Glutamatergic neuron (in vitro differentiated cells): ENCODE measurements at regions not wholly inside any gene's neighbourhood (a gene's known extent, or its start where the extent isn't known, plus 50 kb on each side); places are given as distances from the start of the nearest gene placed in this dataset.
"Not testable (repeated sequence)": the region's sequence is repeated elsewhere in the genome, so short reads cannot be mapped to it uniquely, and the experiment has no call there.

Source experiments
- DNase-seq: peaks from one replicate; pipeline ENCODE4 v3.0.0; 2022
- H3K27ac Mint-ChIP-seq: one replicate; pipeline ENCODE4 v1.8.0; 2020; ENCODE audit warnings: mild to moderate bottlenecking, mixed read lengths, inconsistent platforms; ENCODE audit not compliant: unreplicated experiment
- H3K27me3 Mint-ChIP-seq: one replicate; pipeline ENCODE4 v1.8.0; 2020; ENCODE audit warnings: mild to moderate bottlenecking, moderate library complexity, mixed read lengths, inconsistent platforms; ENCODE audit not compliant: unreplicated experiment
- H3K36me3 Mint-ChIP-seq: one replicate; pipeline ENCODE4 v1.8.0; 2020; ENCODE audit warnings: mild to moderate bottlenecking, mixed read lengths, inconsistent platforms; ENCODE audit not compliant: unreplicated experiment
- H3K4me1 Mint-ChIP-seq: one replicate; pipeline ENCODE4 v1.8.0; 2020; ENCODE audit warnings: mild to moderate bottlenecking, low read depth, mixed read lengths, inconsistent platforms; ENCODE audit not compliant: unreplicated experiment
- H3K4me3 Mint-ChIP-seq: one replicate; pipeline ENCODE4 v1.8.0; 2020; ENCODE audit warnings: mild to moderate bottlenecking, mixed read lengths, inconsistent platforms; ENCODE audit not compliant: unreplicated experiment
- H3K9me3 Mint-ChIP-seq: one replicate; pipeline ENCODE4 v1.8.0; 2020; ENCODE audit warnings: mild to moderate bottlenecking, moderate library complexity, mixed read lengths, inconsistent platforms; ENCODE audit not compliant: unreplicated experiment
- TF ChIP-seq, protein P1 (sequence below): fragments of 200-600 bp; sonication (generic); IDR thresholded peaks from one replicate; pipeline ENCODE4 v1.5.0; 2021; ENCODE audit not compliant: partially characterized antibody, unreplicated experiment

DNA sequence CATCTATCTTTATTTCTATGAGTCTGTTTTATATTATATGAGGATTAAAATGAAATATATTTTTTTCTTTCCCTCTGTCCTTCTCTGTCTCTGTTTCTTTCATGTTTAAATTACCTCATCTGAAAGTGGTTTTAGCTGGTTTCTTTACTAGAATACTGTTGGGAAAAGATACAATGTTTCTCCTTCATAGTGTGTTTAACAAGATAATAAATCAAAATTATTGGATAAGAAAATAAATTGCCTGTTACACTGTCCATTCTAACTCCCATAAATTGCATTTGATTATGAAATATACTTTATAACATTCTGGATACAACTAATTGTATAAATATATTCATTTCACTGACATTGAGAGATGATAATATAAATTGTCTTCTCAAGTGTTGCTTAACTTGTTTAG, 1168.0 kb downstream of the PLA2G4A start:
- H3K27ac Mint-ChIP-seq, result no peak overlapping the region
- H3K36me3 Mint-ChIP-seq, result no peaks in the 10 kb centered on the region
- DNase-seq, result no peak
- TF ChIP-seq, protein P1, sequence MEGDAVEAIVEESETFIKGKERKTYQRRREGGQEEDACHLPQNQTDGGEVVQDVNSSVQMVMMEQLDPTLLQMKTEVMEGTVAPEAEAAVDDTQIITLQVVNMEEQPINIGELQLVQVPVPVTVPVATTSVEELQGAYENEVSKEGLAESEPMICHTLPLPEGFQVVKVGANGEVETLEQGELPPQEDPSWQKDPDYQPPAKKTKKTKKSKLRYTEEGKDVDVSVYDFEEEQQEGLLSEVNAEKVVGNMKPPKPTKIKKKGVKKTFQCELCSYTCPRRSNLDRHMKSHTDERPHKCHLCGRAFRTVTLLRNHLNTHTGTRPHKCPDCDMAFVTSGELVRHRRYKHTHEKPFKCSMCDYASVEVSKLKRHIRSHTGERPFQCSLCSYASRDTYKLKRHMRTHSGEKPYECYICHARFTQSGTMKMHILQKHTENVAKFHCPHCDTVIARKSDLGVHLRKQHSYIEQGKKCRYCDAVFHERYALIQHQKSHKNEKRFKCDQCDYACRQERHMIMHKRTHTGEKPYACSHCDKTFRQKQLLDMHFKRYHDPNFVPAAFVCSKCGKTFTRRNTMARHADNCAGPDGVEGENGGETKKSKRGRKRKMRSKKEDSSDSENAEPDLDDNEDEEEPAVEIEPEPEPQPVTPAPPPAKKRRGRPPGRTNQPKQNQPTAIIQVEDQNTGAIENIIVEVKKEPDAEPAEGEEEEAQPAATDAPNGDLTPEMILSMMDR, result no peak
- no peaks in the 10 kb centered on the region for H3K9me3 Mint-ChIP-seq
- H3K4me1 Mint-ChIP-seq, result peaks cover 9% of the 10 kb centered on the region
- H3K27me3 Mint-ChIP-seq, result peaks cover 1% of the 10 kb centered on the region
- H3K4me3 Mint-ChIP-seq, result no peak overlapping the region

DNA sequence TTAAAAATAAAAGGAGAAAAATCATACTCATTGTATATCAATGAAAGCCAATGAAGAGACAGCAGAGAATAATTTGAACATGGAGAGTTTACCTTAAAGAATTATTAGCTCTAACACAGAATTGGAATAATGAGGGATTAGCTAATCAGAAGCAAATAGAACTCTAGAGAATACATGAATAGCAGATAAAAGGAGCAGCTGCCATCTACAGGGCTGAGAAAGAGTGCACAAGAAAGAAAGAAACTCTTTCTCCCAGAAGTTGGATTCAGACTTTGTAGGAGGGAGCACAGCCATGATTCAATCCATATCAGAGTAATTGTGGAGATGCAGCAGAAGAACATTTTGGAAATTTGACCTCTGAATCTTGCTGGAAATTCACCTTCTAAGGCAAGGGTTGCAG, 1171.2 kb downstream of the PLA2G4A start:
- peaks cover 4% of the 10 kb centered on the region for H3K9me3 Mint-ChIP-seq
- no peak overlapping the region for H3K27ac Mint-ChIP-seq
- H3K4me1 Mint-ChIP-seq, result peaks cover 6% of the 10 kb centered on the region
- TF ChIP-seq, protein P1, result no peak
- no peak for DNase-seq
- H3K36me3 Mint-ChIP-seq, result no peaks in the 10 kb centered on the region
- peaks cover 1% of the 10 kb centered on the region for H3K27me3 Mint-ChIP-seq
- H3K4me3 Mint-ChIP-seq, result no peak overlapping the region

DNA sequence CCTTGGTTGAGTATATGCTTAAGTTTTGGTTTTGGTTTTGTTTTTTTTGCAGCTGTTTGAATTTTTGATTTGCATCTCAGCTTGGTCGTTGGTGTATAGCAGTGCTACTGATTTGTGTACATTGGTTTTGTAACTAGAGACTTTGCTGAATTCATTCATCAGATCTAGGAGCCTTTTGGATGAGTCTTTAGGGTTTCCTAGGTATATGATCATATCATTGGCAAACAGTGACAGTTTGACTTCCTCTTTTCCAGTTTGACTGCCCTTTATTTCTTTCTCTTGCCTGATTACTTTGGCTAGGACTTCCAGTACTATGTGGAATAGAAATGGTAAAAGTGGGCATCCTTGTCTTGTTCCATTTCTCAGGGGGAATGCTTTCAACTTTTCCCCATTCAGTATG, 1174.9 kb downstream of the PLA2G4A start:
- H3K4me3 Mint-ChIP-seq, H3K36me3 Mint-ChIP-seq: not testable (repeated sequence)

DNA sequence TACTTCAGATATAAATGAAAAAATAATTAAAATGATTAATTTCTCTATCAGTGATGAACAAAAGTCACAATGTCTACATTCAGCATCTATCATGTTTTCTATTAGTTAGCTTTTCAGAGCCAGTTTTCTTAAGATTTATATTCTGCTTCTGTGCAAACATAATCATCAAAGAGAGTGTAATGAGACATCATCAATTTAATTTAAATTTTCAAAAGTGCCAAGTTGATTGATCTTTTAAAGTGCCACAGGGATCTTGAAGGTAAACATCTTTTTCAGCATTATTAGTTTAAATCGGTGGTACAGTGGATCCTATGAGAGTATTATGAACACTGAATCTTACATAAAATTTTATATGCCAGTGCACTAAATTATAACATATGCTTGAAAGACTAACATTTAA, 1176.1 kb downstream of the PLA2G4A start:
- Mint-ChIP-seq H3K36me3 (no peaks in the 10 kb centered on the region), H3K27ac (no peak overlapping the region), H3K4me3 (no peak overlapping the region), H3K4me1 (no peaks in the 10 kb centered on the region), H3K9me3 (peaks cover 4% of the 10 kb centered on the region), H3K27me3 (peaks cover under 1% of the 10 kb centered on the region)
- TF ChIP-seq, protein P1, result no peak
- no peak for DNase-seq

More for the DNA sequence above, 1174.9 kb downstream of the PLA2G4A start:
- H3K9me3 Mint-ChIP-seq, H3K4me1 Mint-ChIP-seq, H3K27ac Mint-ChIP-seq, H3K27me3 Mint-ChIP-seq, DNase-seq: not testable (repeated sequence)

DNA sequence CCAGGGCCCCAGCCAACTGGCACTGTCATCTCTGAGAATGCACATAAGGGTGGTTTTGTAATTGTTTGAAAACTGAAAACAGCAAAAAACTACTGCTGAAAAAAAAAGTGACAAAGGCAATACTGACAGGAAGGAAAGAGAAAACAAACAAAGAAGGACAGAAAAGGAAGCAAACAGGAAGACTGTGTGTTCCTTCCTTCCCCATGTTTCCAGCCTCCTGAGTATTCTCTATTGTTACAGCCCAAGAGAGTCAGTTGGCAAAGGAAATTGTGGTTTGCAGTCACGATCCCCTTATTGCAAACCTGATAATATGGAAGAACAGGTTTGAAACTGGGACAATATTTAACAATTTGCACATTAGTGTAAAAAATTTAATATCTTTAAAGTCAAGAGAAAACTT, 1177.6 kb downstream of the PLA2G4A start:
- Mint-ChIP-seq H3K4me1 (no peaks in the 10 kb centered on the region), H3K27ac (no peak overlapping the region), H3K36me3 (no peaks in the 10 kb centered on the region), H3K27me3 (no peaks in the 10 kb centered on the region), H3K9me3 (peaks cover 4% of the 10 kb centered on the region), H3K4me3 (no peak overlapping the region)
- DNase-seq, result no peak
- TF ChIP-seq, protein P1, result no peak

DNA sequence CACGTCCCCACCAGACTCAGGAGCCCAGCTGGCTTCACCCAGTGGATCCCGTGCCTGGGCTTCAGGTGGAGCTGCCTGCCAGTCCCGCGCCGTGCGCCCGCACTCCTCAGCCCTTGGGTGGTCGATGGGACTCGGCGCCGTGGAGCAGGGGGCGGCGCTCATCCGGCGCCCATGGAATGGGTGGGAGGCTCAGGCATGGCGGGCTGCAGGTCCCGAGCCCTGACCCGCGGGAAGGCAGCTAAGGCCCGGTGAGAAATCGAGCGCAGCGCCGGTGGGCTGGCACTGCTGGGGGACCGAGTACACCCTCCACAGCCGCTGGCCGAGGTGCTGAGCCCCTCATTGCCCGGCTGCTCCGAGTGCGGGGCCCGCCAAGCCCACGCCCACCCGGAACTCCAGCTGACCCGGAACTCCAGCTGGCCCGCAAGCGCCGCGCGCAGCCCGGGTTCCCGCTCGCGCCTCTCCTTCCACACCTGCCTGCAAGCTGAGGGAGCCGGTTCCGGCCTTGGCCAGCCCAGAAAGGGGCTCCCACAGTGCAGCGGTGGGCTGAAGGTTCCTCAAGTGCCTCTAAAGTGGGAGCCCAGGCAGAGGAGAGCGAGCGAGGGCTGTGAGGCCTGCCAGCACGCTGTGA, 1184.6 kb downstream of the PLA2G4A start:
- H3K4me1 Mint-ChIP-seq, H3K36me3 Mint-ChIP-seq, H3K27ac Mint-ChIP-seq, H3K27me3 Mint-ChIP-seq, H3K9me3 Mint-ChIP-seq, DNase-seq, H3K4me3 Mint-ChIP-seq: not testable (repeated sequence)
